Neuronal stem cell (in vitro differentiated cells): ENCODE measurements at regions not wholly inside any gene's neighbourhood (a gene's known extent, or its start where the extent isn't known, plus 50 kb on each side); places are given as distances from the start of the nearest gene placed in this dataset.

Experiments
- DNase-seq: peaks from one replicate; pipeline ENCODE4 v3.0.0-alpha.2; 2013; ENCODE audit warnings: low spot score
- H2AFZ ChIP-seq: one replicate; pipeline ENCODE4 v1.6.1; 2013; ENCODE audit warnings: mild to moderate bottlenecking, low read length, inconsistent platforms
- H2AK5ac ChIP-seq: 2 replicates; pipeline ENCODE4 v1.6.1; 2013; ENCODE audit warnings: low read depth, mild to moderate bottlenecking, inconsistent platforms, low read length, moderate library complexity, mixed read lengths
- H2BK120ac ChIP-seq: 2 replicates; pipeline ENCODE4 v1.6.1; 2013; ENCODE audit warnings: low read depth, mild to moderate bottlenecking, inconsistent platforms, low read length, moderate library complexity, mixed read lengths
- H2BK12ac ChIP-seq: one replicate; pipeline ENCODE4 v1.6.1; 2013; ENCODE audit warnings: low read length, inconsistent platforms
- H2BK15ac ChIP-seq: 2 replicates; pipeline ENCODE4 v1.6.1; 2013; ENCODE audit warnings: mild to moderate bottlenecking, low read length, inconsistent platforms, mixed read lengths
- H2BK5ac ChIP-seq: one replicate; pipeline ENCODE4 v1.6.1; 2013; ENCODE audit warnings: inconsistent platforms, mild to moderate bottlenecking, low read length, moderate library complexity
- H3K14ac ChIP-seq: one replicate; pipeline ENCODE4 v1.6.1; 2013; ENCODE audit warnings: low read length, inconsistent platforms
- H3K18ac ChIP-seq: 2 replicates; pipeline ENCODE4 v1.6.1; 2013; ENCODE audit warnings: low read length, inconsistent platforms
- H3K23ac ChIP-seq: 2 replicates; pipeline ENCODE4 v1.6.1; 2013; ENCODE audit warnings: low read depth, mild to moderate bottlenecking, mixed read lengths, low read length, inconsistent platforms; ENCODE audit not compliant: poor library complexity
- H3K27ac ChIP-seq: replicated peaks from 3 replicates; pipeline ENCODE4 v1.5.1; 2013; ENCODE audit warnings: low read length, inconsistent platforms
- H3K27me3 ChIP-seq, 3 experiments: 2 replicates each; pipeline ENCODE4 v1.6.1; 2013; ENCODE audit warnings: low read length in 3 of 3, mild to moderate bottlenecking in 2 of 3, inconsistent platforms in 1 of 3, low read depth in 1 of 3, mixed read lengths in 1 of 3, moderate library complexity in 1 of 3; ENCODE audit not compliant: control insufficient read depth in 3 of 3, insufficient read depth in 3 of 3
- H3K36me3 ChIP-seq, 2 donors: replicated peaks in 1 of 2; 2 replicates each; pipeline ENCODE4 v1.6.1; 2013; ENCODE audit warnings: low read length in 2 of 2; ENCODE audit not compliant: control insufficient read depth in 2 of 2, insufficient read depth in 2 of 2
- H3K4ac ChIP-seq: 2 replicates; pipeline ENCODE4 v1.6.1; 2013; ENCODE audit warnings: inconsistent platforms, mild to moderate bottlenecking, low read length, moderate library complexity
- H3K4me1 ChIP-seq, 2 donors: 1 replicate in 1 of 2; 2 replicates in 1 of 2; pipeline ENCODE4 v1.6.1; 2013; ENCODE audit warnings: low read length in 2 of 2, low read depth in 1 of 2; ENCODE audit not compliant: control insufficient read depth in 2 of 2, insufficient read depth in 1 of 2
- H3K4me2 ChIP-seq: one replicate; pipeline ENCODE4 v1.6.1; 2013; ENCODE audit warnings: mild to moderate bottlenecking, low read length, inconsistent platforms; ENCODE audit not compliant: insufficient read depth, poor library complexity, severe bottlenecking
- H3K4me3 ChIP-seq, 2 donors: 2 replicates each; pipeline ENCODE4 v1.5.1; 2013; ENCODE audit warnings: low read length in 2 of 2, mild to moderate bottlenecking in 2 of 2, inconsistent platforms in 1 of 2, moderate library complexity in 1 of 2
- H3K79me1 ChIP-seq: one replicate; pipeline ENCODE4 v1.6.1; 2013; ENCODE audit warnings: low read depth, mild to moderate bottlenecking, inconsistent platforms, low read length, moderate library complexity
- H3K9ac ChIP-seq: one replicate; pipeline ENCODE4 v1.6.1; 2013; ENCODE audit warnings: mild to moderate bottlenecking, low read depth, low read length, inconsistent platforms; ENCODE audit not compliant: poor library complexity
- H3K9me3 ChIP-seq, 2 donors: replicated peaks in 1 of 2; 2 replicates each; pipeline versions ENCODE3 to v1.6.1; 2013; ENCODE audit warnings: low read length in 2 of 2, mild to moderate bottlenecking in 2 of 2, inconsistent platforms in 1 of 2, low read depth in 1 of 2, mixed read lengths in 1 of 2, moderate library complexity in 1 of 2; ENCODE audit not compliant: control insufficient read depth in 2 of 2, insufficient read depth in 1 of 2
- H4K8ac ChIP-seq: one replicate; pipeline ENCODE4 v1.6.1; 2013; ENCODE audit warnings: low read depth, mild to moderate bottlenecking, inconsistent platforms, low read length, moderate library complexity
- H4K91ac ChIP-seq: one replicate; pipeline ENCODE4 v1.6.1; 2013; ENCODE audit warnings: low read length, low read depth, mild to moderate bottlenecking, inconsistent platforms; ENCODE audit not compliant: poor library complexity
- WGBS, 2 donors: extraction: QIAGEN DNeasy Blood & Tissue Kit; methylation state at CpG; one replicate each; pipeline ENCODE4 v1.1.7; 2013; ENCODE audit warnings: missing lambda C conversion rate in 2 of 2, mixed read lengths in 1 of 2; ENCODE audit not compliant: insufficient read length in 2 of 2, insufficient replicate concordance in 1 of 2; ENCODE audit errors: extremely low coverage in 2 of 2; 5-methylcytosine and 5-hydroxymethylcytosine counted together

GRCh38 chr15:85943791-85944190, 135.9 kb upstream of the AGBL1 start:
- H3K9ac ChIP-seq = no peak overlapping the region
- no peak overlapping the region for H3K27ac ChIP-seq
- H3K14ac ChIP-seq = no peak overlapping the region
- H3K4me1 ChIP-seq = no peaks in the 10 kb centered on the region
- no peak overlapping the region for H3K4ac ChIP-seq
- H2BK12ac ChIP-seq = no peak overlapping the region
- H3K18ac ChIP-seq = no peak overlapping the region
- H2AFZ ChIP-seq = no peak overlapping the region
- no peak overlapping the region for H3K23ac ChIP-seq
- H3K27me3 ChIP-seq = no peaks in the 10 kb centered on the region
- H4K8ac ChIP-seq = no peak overlapping the region
- no peak for DNase-seq
- no CpG with 5 or more reads among the region's 2 CpGs for WGBS, 2 donors
- no peaks in the 10 kb centered on the region for H3K79me1 ChIP-seq
- no peaks in the 10 kb centered on the region for H3K36me3 ChIP-seq
- no peak overlapping the region for H3K4me3 ChIP-seq
- H2BK5ac ChIP-seq = no peak overlapping the region
- H3K9me3 ChIP-seq = no peaks in the 10 kb centered on the region
- H2BK15ac ChIP-seq = no peak overlapping the region
- H2BK120ac ChIP-seq = no peak overlapping the region
- no peak overlapping the region for H3K4me2 ChIP-seq
- no peak overlapping the region for H4K91ac ChIP-seq
- no peak overlapping the region for H2AK5ac ChIP-seq

- Histone ChIP-seq H2BK15ac (no peak overlapping the region), H3K18ac (no peak overlapping the region), H2BK120ac (no peak overlapping the region), H3K27ac (no peak overlapping the region), H4K8ac (no peak overlapping the region), H2BK12ac (no peak overlapping the region), H3K9ac (no peak overlapping the region), H2AFZ (no peak overlapping the region), H3K36me3 (no peaks in the 10 kb centered on the region), H3K9me3 (no peaks in the 10 kb centered on the region), H3K27me3 (no peaks in the 10 kb centered on the region), H3K14ac (no peak overlapping the region), H3K4me1 (no peaks in the 10 kb centered on the region), H3K4me2 (no peak overlapping the region), H2BK5ac (no peak overlapping the region), H3K79me1 (no peaks in the 10 kb centered on the region), H3K4me3 (no peak overlapping the region), H3K4ac (no peak overlapping the region), H2AK5ac (no peak overlapping the region), H4K91ac (no peak overlapping the region), H3K23ac (no peak overlapping the region)
- no CpG with 5 or more reads among the region's 3 CpGs for WGBS, 2 donors
- no peak for DNase-seq
These were observed 132.7 kb upstream of the AGBL1 start for GRCh38 chr15:85947021-85947420.

- Histone ChIP-seq H3K4ac (no peak overlapping the region), H4K91ac (no peak overlapping the region), H3K27ac (no peak overlapping the region), H3K9ac (no peak overlapping the region), H3K4me3 (no peak overlapping the region), H3K23ac (no peak overlapping the region), H3K27me3 (no peaks in the 10 kb centered on the region), H3K79me1 (no peaks in the 10 kb centered on the region), H3K36me3 (no peaks in the 10 kb centered on the region), H2BK5ac (no peak overlapping the region), H2AK5ac (no peak overlapping the region), H3K4me1 (no peaks in the 10 kb centered on the region), H2AFZ (no peak overlapping the region), H3K4me2 (no peak overlapping the region), H3K9me3 (no peaks in the 10 kb centered on the region), H3K14ac (no peak overlapping the region), H2BK12ac (no peak overlapping the region), H2BK120ac (no peak overlapping the region), H2BK15ac (no peak overlapping the region), H3K18ac (no peak overlapping the region), H4K8ac (no peak overlapping the region)
- DNase-seq = no peak
- no CpG with 5 or more reads among the region's 7 CpGs for WGBS, 2 donors
These were observed 131.7 kb upstream of the AGBL1 start for GRCh38 chr15:85947936-85948335.

GRCh38 chr15:85950101-85950500, 129.6 kb upstream of the AGBL1 start:
- no peak overlapping the region for H2AFZ ChIP-seq
- H3K4me3 ChIP-seq = peak overlapping the region in 1 of 2 donors; percentile 55
- WGBS, 2 donors = no CpG with 5 or more reads among the region's 5 CpGs
- H3K4me1 ChIP-seq = no peaks in the 10 kb centered on the region
- no peak overlapping the region for H4K91ac ChIP-seq
- no peak overlapping the region for H4K8ac ChIP-seq
- no peak overlapping the region for H3K18ac ChIP-seq
- no peak overlapping the region for H3K23ac ChIP-seq
- no peak for DNase-seq
- H3K27me3 ChIP-seq = peaks cover 0 to 3% (median 0%) of the 10 kb centered on the region in 3 experiments
- H3K9ac ChIP-seq = no peak overlapping the region
- H2BK5ac ChIP-seq = no peak overlapping the region
- H3K4me2 ChIP-seq = no peak overlapping the region
- no peak overlapping the region for H2AK5ac ChIP-seq
- no peak overlapping the region for H2BK12ac ChIP-seq
- H3K79me1 ChIP-seq = no peaks in the 10 kb centered on the region
- no peak overlapping the region for H3K4ac ChIP-seq
- no peak overlapping the region for H2BK120ac ChIP-seq
- no peak overlapping the region for H3K14ac ChIP-seq
- no peak overlapping the region for H2BK15ac ChIP-seq
- no peak overlapping the region for H3K27ac ChIP-seq
- no peaks in the 10 kb centered on the region for H3K36me3 ChIP-seq
- H3K9me3 ChIP-seq = peaks cover 0 to 1% of the 10 kb centered on the region in 2 donors
